ENCODE measurements at regions not wholly inside any gene's neighbourhood (a gene's known extent, or its start where the extent isn't known, plus 50 kb on each side); places are given as distances from the start of the nearest gene placed in this dataset.

GRCh38 chr5:8981016-8981415 lies 564.9 kb downstream of the SEMA5A start:
- no peaks in the 10 kb centered on the region for H3K36me3 ChIP-seq (replicated peaks in 1 of 2; ENCODE audit: control insufficient read depth in 1 of 2, insufficient read depth in 2 of 2, low read length in 2 of 2)
- no peak overlapping the region for H3K9ac ChIP-seq (ENCODE audit: insufficient read depth, low read depth, low read length)
- H3K79me2 ChIP-seq (ENCODE audit: insufficient read depth, low read length), result no peaks in the 10 kb centered on the region
- no peak overlapping the region for H3K4me3 ChIP-seq (replicated peaks in 1 of 3; ENCODE audit: insufficient read depth in 1 of 3, low read depth in 2 of 3, low read length in 3 of 3)
- H3K4me2 ChIP-seq (ENCODE audit: low read depth, low read length), result no peak overlapping the region
- peaks cover 84% of the 10 kb centered on the region for H3K9me3 ChIP-seq (ENCODE audit: low read length)
- in situ Hi-C loops (cut with HindIII; ENCODE audit: extremely low pct_ligation_motif_present, low pct_unique_long_range_greater_than_20kb), result no loop called here
- H3K27ac ChIP-seq (ENCODE audit: extremely low read length, insufficient read depth, low read length), result no peak overlapping the region
- TF ChIP-seq LBX2 (CRISPR knock-in tag; IDR thresholded peaks at IDR 0.05; ENCODE audit: borderline replicate concordance) (no peak), ZNF350 (CRISPR knock-in tag; IDR thresholded peaks at IDR 0.05; ENCODE audit: borderline replicate concordance, low read depth) (no peak), ZNF3 (CRISPR knock-in tag; IDR thresholded peaks at IDR 0.05) (no peak), CCAR2 (optimal IDR thresholded peaks at IDR 0.05; ENCODE audit: low read depth, low read length) (no peak), CTCF (CRISPR knock-in tag; IDR thresholded peaks at IDR 0.05) (no peak), HDAC2 (CRISPR knock-in tag; IDR thresholded peaks at IDR 0.05) (no peak), SP140L (CRISPR knock-in tag; IDR thresholded peaks at IDR 0.05; ENCODE audit: borderline replicate concordance) (no peak), PITX1 (CRISPR knock-in tag; IDR thresholded peaks at IDR 0.05) (no peak), TCF7 (IDR thresholded peaks at IDR 0.05; ENCODE audit: low read depth) (no peak), ZNF784 (CRISPR knock-in tag; IDR thresholded peaks at IDR 0.05; ENCODE audit: borderline replicate concordance) (no peak)
- ChIA-PET POLR2A (no interaction called here), CTCF (ENCODE audit: low intra/inter-chr PET ratio, low total read pairs) (no interaction called here)
- no peak for DNase-seq (ENCODE audit: low spot score)
- H4K20me1 ChIP-seq (ENCODE audit: insufficient read depth, low read length), result no peaks in the 10 kb centered on the region
- 10% methylated on average over 5 of the region's 5 CpGs for WGBS (ENCODE audit: low lambda C conversion rate)
- ATAC-seq, result no peak
- no peak for FAIRE-seq
- no peaks in the 10 kb centered on the region for H3K27me3 ChIP-seq (ENCODE audit: control insufficient read depth in 1 of 2, insufficient read depth in 2 of 2, low read length in 2 of 2)
- no peaks in the 10 kb centered on the region for H3K4me1 ChIP-seq (ENCODE audit: insufficient read depth, low read length)
- intact Hi-C loops (cut with micrococcal nuclease; ENCODE audit: unreplicated experiment), result no loop called here
- no TSS peak for BruUV-seq (replicated peaks)
- no peak overlapping the region for H2AFZ ChIP-seq (ENCODE audit: low read length)
